GM12892 (cell line): ENCODE measurements at regions not wholly inside any gene's neighbourhood (a gene's known extent, or its start where the extent isn't known, plus 50 kb on each side); places are given as distances from the start of the nearest gene placed in this dataset.

Experiments used
- POLR2A ChIP-seq: IDR thresholded peaks from 2 replicates; pipeline ENCODE4 v1.6.1; 2011; ENCODE audit warnings: low read depth, low read length, control low read depth
- POLR2AphosphoS5 ChIP-seq: IDR thresholded peaks from 2 replicates; pipeline ENCODE4 v1.6.1; 2011; ENCODE audit warnings: low read depth, low read length, control low read depth

DNA sequence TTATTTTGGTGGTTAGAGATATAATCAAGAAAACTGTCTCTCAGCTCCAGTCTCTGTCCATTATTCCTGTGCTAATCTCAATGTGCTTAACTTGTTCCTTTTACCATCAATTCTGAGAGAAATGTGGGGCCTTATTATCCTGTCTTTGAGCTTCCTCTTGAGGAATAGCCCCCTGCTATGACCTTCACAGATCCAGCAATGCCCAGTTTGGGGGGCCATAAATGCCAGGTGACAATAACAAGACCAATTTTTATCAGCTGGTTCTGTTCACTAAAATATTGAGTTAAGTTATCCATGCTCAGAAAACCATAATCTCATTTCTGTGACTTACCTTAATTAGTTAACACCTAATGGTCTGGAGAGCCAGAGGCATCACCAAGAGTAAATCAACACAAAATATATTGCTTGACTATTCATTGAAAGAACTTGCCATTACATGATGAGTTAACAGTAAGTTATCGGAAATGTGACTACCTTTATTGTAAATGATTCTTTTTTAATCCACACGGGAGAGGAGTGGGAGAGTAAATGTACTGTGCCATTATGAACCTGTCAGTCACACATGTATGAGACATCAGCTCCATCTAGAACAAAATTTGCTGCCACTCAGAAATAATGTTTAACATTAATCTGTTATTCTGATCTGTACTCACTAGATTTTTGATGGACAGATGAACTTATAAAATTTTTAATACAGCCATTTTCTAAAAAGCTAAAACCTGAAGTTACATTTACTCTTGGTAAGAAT, 149.7 kb downstream of the ID4 start:
- TF ChIP-seq POLR2AphosphoS5 (no peak), POLR2A (no peak)
